PC-3 (cell line): ENCODE measurements at regions not wholly inside any gene's neighbourhood (a gene's known extent, or its start where the extent isn't known, plus 50 kb on each side); places are given as distances from the start of the nearest gene placed in this dataset.

ENCODE experiments used
- ATAC-seq: fragments of 200-7000 bp; cut with Tn5 transposase; 2 replicates; pipeline ENCODE4 v1.9.1; 2020; ENCODE audit warnings: mild to moderate bottlenecking, moderate library complexity
- BruUV-seq: library from RNA; stranded (reverse); fragments of 400-500 nt; replicated peaks from 2 replicates; lab custom pipeline; 2021; lab: Mats Ljungman, UMichigan
- CTCF ChIA-PET: fragments of 300-600 bp; sonication (Branson Sonifier 250); formaldehyde crosslinking; loops from one replicate; lab custom pipeline; 2022; ENCODE audit warnings: antibody characterized with exemption; lab: Charles Lee
- POLR2A ChIA-PET: fragments of 300-600 bp; sonication (Branson Sonifier 250); formaldehyde crosslinking; loops from one replicate; lab custom pipeline; 2022; ENCODE audit warnings: antibody characterized with exemption; ENCODE audit not compliant: unreplicated experiment; lab: Charles Lee
- DNase-seq: peaks from one replicate; pipeline ENCODE4 v3.0.0-alpha.2; 2015
- H2AFZ ChIP-seq: fragments of 300-600 bp; sonication (generic); 2 replicates; pipeline ENCODE4 v1.6.0; 2016; ENCODE audit warnings: antibody characterized with exemption, low read length
- H3F3A ChIP-seq: fragments of 300-600 bp; sonication (generic); one replicate; pipeline ENCODE4 v1.6.0; 2017; ENCODE audit warnings: antibody characterized with exemption, low read length, control low read depth, mild to moderate bottlenecking; ENCODE audit not compliant: unreplicated experiment
- H3K27ac ChIP-seq: fragments of 300-600 bp; sonication (generic); 2 replicates; pipeline ENCODE4 v1.5.1; 2016; ENCODE audit warnings: mild to moderate bottlenecking, low read length
- H3K27me3 ChIP-seq: fragments of 300-600 bp; sonication (generic); 2 replicates; pipeline ENCODE4 v1.6.1; 2016; ENCODE audit warnings: low read length, mixed read lengths
- H3K36me3 ChIP-seq: fragments of 300-600 bp; sonication (generic); 2 replicates; pipeline ENCODE4 v1.6.1; 2016; ENCODE audit warnings: low read depth, mixed run types, low read length, mixed read lengths
- H3K4me1 ChIP-seq: fragments of 300-600 bp; sonication (generic); 2 replicates; pipeline ENCODE4 v1.5.1; 2016; ENCODE audit warnings: low read length; ENCODE audit not compliant: insufficient read depth
- H3K4me2 ChIP-seq: fragments of 300-600 bp; sonication (generic); 2 replicates; pipeline ENCODE4 v1.6.0; 2016; ENCODE audit warnings: low read length
- H3K4me3 ChIP-seq: fragments of 300-600 bp; sonication (generic); 2 replicates; pipeline ENCODE4 v1.5.1; 2016; ENCODE audit warnings: mild to moderate bottlenecking, low read length, mixed read lengths
- H3K79me2 ChIP-seq: fragments of 300-600 bp; sonication (generic); 2 replicates; pipeline ENCODE4 v1.6.1; 2017; ENCODE audit warnings: low read length, mixed read lengths
- H3K9ac ChIP-seq: fragments of 300-600 bp; sonication (generic); 2 replicates; pipeline ENCODE4 v1.6.0; 2016; ENCODE audit warnings: mild to moderate bottlenecking, low read length
- H3K9me2 ChIP-seq: fragments of 300-600 bp; sonication (generic); replicated peaks from 2 replicates; pipeline ENCODE4 v1.6.1; 2016; ENCODE audit warnings: mixed run types, low read length, mixed read lengths
- H3K9me3 ChIP-seq: fragments of 300-600 bp; sonication (generic); 2 replicates; pipeline ENCODE4 v1.6.1; 2016; ENCODE audit warnings: low read length, mixed read lengths
- H4K20me1 ChIP-seq: fragments of 300-600 bp; sonication (generic); 2 replicates; pipeline ENCODE4 v1.6.1; 2016; ENCODE audit warnings: low read length, mixed read lengths
- CTCF ChIP-seq: fragments of 300-600 bp; sonication (generic); conservative IDR thresholded peaks from 2 replicates; pipeline ENCODE4 v1.5.1; 2017; ENCODE audit warnings: antibody characterized with exemption, low read depth, mild to moderate bottlenecking, low read length
- EZH2 ChIP-seq: fragments of 300-600 bp; sonication (generic); IDR thresholded peaks from one replicate; pipeline ENCODE4 v1.6.1; 2017; ENCODE audit warnings: antibody characterized with exemption, mild to moderate bottlenecking, low read length; ENCODE audit not compliant: unreplicated experiment
- EZH2phosphoT487 ChIP-seq: fragments of 300-600 bp; sonication (generic); IDR thresholded peaks from 2 replicates; pipeline ENCODE4 v1.6.1; 2018; ENCODE audit warnings: mild to moderate bottlenecking, antibody characterized with exemption, low read length, borderline replicate concordance
- intact Hi-C: fragments of 100-400 bp; cut with micrococcal nuclease; formaldehyde crosslinking; loops from 2 replicates; pipeline ENCODE4 v1.9.0; 2023

DNA sequence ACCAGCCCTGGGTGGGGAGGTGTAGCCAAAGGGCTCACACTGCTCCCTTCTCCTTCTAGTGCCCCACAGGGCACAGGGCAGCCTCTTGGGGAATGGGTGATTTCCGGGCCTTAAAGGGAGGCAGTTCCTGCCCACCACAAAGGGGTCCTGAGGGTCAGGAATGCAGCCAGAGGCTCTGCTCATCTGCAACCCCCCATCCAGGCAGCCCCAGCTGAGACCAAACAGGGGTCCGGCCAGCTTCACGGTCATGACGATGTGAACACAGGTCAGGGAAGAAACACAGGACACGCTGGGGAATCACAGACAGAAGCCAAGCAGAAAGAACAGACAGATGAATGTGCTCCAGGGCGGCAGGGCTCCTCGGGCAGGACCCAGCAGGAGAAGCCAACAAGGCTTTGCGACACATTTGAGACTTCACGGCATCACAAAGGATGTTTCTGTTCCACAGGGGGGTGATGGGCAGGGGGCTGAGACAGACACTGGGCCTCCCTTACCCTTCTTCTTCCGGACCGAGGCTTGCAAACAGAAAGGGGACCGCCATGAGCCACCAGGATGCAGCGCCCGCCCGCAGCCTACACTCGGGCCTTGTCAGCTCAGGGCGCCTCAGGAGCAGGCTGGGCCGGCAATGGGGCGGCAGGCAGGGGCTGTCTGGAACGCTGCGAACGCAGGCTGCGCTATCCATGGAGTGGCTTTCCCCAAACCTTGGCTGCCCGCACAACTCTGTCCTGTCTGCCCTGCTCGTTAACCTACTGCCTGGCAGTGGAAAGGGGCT is 101.9 kb downstream of the CTTN start:
- ChIA-PET POLR2A (interaction anchor here (0.6 kb wide), 1 partner anchor 316 kb away, joined by 3 read pairs; no protein-coding TSS in a partner anchor), CTCF (no interaction called here)
- no peak for TF ChIP-seq EZH2phosphoT487
- TF ChIP-seq CTCF = no peak
- TF ChIP-seq EZH2 = no peak
- H3K4me3 ChIP-seq = no peak overlapping the region
- no peak overlapping the region for H3K4me2 ChIP-seq
- BruUV-seq = no TSS peak
- intact Hi-C loops = no loop called here
- H4K20me1 ChIP-seq = no peaks in the 10 kb centered on the region
- no peaks in the 10 kb centered on the region for H3K36me3 ChIP-seq
- H3F3A ChIP-seq = no peaks in the 10 kb centered on the region
- H3K9me3 ChIP-seq = no peaks in the 10 kb centered on the region
- DNase-seq (no peak), ATAC-seq (no peak)
- H3K9ac ChIP-seq = no peak overlapping the region
- no peak overlapping the region for H2AFZ ChIP-seq
- no peaks in the 10 kb centered on the region for H3K4me1 ChIP-seq
- no peaks in the 10 kb centered on the region for H3K27me3 ChIP-seq
- H3K79me2 ChIP-seq = no peaks in the 10 kb centered on the region
- no peaks in the 10 kb centered on the region for H3K9me2 ChIP-seq
- no peak overlapping the region for H3K27ac ChIP-seq

- CTCF ChIA-PET = no interaction called here
- POLR2A ChIA-PET = no interaction called here
- Histone ChIP-seq H3K4me3 (no peak overlapping the region), H3K9me2 (no peaks in the 10 kb centered on the region), H3K4me2 (no peak overlapping the region), H3K27ac (no peak overlapping the region), H3K36me3 (no peaks in the 10 kb centered on the region), H4K20me1 (no peaks in the 10 kb centered on the region), H3K27me3 (no peaks in the 10 kb centered on the region), H3K4me1 (no peaks in the 10 kb centered on the region), H3K9ac (no peak overlapping the region), H3F3A (no peaks in the 10 kb centered on the region), H3K79me2 (no peaks in the 10 kb centered on the region), H3K9me3 (no peaks in the 10 kb centered on the region), H2AFZ (no peak overlapping the region)
- ATAC-seq (no peak), DNase-seq (no peak)
- intact Hi-C loops = no loop called here
- TF ChIP-seq EZH2 = no peak
- TF ChIP-seq EZH2phosphoT487 = no peak
- no peak for TF ChIP-seq CTCF
- no TSS peak for BruUV-seq
Observed at GRCh38 chr11:70501051-70501901, 102.9 kb downstream of the CTTN start.
